ENCODE measurements at regions not wholly inside any gene's neighbourhood (a gene's known extent, or its start where the extent isn't known, plus 50 kb on each side); places are given as distances from the start of the nearest gene placed in this dataset.

GRCh38 chr7:118087126-118087525 is 96.8 kb upstream of the LSM8 start:
- no peak for TF ChIP-seq EZH2 (IDR thresholded peaks at IDR 0.05; ENCODE audit: insufficient read depth, poor library complexity, severe bottlenecking)
- no peak for TF ChIP-seq EZH2phosphoT487 (IDR thresholded peaks at IDR 0.05; ENCODE audit: insufficient read depth, low read depth)

Measured in GM23248 (cell line).